ENCODE measurements at regions not wholly inside any gene's neighbourhood (a gene's known extent, or its start where the extent isn't known, plus 50 kb on each side); places are given as distances from the start of the nearest gene placed in this dataset.
"Not testable (repeated sequence)": the region's sequence is repeated elsewhere in the genome, so short reads cannot be mapped to it uniquely, and the experiment has no call there.

DNA sequence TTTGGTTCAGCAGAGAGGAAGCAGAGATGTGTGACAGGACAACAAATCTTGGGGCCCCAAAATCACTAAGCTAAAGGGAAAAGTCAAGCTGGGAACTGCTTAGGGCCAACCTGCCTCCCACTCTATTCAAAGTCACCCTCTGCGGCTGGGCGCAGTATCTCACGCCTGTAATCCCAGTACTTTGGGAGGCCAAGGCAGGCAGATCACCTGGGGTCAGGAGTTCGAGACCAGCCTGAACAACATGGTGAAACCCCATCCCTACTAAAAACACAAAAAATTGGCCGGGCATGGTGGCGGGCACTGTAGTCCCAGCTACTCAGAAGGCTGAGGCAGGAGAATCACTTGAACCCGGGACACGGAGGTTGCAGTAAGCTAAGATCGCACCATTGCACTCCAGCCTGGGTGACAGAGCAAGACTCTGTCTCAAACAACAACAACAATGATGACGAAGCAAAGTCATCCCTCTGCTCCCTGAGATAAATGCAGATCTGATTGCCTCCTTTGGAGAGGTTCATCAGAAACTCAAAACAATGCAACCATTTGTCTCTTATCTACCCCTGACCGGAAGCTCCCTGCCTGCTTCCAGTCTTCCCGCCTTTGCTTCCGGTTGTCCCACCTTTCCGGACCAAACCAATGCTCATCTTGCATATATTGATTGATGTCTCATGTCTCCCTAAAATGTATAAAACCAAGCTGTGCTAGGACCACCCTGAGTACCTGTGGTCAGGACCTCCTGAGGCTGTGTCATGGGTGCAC, 136.4 kb upstream of the AFDN start:
- DNase-seq (ENCODE audit: low spot score): not testable (repeated sequence)

DNA sequence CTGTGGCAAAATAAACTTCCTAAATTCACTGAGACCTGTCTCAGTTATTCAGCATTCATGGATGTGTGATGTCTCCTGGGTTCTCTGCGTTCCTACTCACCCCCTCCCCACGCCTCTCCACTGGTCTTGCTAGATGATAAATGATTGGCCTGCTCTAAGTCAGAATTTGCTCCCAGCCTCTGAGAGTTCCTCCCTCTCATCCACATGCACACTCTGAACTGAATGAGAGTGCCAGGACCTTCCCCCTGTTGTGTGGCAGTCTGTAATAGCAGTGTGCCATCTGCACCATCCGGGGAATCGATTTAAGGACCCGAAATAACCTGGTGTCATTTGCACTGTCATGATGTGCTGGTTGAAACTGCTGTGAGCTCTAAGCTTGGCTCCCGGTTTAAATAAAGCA, 135.8 kb upstream of the AFDN start:
- no peak for DNase-seq (ENCODE audit: low spot score)

DNA sequence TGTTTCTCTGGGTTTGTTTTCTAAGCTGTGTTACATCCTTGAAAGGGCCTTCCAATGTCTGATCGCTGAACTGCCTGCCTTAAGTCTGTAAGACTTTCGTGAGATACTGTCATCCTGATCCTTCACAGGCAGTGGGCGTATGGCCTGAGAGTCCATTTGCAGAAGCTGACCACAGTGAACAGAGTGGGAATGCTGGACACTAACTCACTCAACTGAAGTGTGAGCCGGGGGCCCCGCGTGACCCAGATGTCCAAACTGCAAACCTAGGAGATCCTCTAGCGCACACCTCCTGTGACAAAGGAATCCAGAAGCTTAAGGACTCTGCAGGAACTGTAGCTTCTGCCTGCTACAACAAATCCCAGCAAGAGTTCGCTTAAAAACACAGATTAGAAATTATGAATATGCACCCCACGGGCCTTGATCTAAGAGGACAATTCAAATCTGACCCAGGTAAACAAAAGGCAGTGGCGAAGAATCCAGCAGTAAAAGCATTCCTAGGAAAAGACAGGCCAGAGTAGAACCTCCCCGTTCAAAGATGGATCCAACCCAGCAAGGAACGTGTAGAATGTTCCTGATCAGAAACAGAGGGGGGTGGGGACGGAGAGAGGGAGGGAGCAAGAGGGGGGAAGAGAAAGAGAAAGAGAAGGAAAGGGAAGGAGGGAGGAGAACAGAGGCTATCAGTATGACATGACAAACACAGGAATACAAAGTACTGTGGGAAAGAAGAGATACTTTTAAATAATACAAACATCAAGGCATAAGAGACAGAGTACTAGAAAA, 135.0 kb upstream of the AFDN start:
- DNase-seq (ENCODE audit: low spot score): no peak

DNA sequence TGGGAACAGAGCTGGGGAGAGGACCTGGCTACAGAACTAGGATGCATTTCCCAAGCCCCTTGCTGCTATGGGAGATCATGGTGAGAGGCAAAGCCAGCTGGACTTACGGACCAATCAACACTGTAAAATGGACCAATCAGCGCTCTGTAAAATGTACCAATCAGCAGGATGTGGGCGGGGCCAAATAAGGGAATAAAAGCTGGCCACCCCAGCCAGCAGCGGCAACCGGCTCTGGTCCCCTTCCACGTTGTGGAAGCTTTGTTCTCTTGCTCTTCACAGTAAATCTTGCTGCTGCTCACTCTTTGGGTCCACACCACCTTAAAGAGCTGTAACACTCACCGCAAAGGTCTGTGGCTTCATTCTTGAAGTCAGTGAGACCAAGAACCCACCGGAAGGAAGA, 133.2 kb upstream of the AFDN start:
- not testable (repeated sequence) for DNase-seq (ENCODE audit: low spot score)

DNA sequence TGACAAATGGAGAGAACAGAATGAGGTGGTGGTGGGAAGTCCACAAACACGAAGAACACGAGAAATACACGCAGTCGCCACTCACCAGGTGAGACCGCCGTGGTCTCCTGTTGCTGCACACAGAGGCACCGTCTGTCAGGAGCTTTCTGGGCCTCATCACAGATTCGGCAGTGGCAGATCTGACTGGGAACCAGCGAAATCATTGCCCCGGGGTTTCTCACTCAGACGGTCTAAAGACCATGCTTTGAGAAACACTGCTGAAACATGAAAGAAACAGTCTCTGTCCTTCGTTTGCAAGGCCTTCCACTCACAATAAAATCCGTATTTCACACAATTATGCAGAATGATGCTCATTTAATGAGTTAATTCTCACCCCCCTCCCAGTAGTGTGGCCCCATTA, 130.9 kb upstream of the AFDN start:
- no peak for DNase-seq (ENCODE audit: low spot score)

DNA sequence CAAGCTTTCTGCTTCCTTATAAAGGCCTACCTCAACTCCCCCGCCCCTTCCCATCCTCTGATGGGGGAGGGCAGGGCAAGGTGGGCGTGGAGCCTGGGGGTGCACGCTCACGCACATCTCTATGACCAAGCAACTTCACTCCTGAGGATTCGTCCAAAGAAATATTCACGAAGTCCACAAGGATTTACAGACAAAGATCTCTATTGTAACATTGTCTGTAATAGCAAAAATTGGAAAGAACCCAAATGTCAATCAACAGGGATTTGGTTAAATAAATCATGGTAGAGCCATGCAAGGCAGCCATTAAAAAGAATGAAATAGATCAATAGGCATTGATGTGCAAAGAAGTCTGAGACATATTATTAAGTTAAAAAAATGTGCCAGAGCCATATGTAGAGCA, 130.4 kb upstream of the AFDN start:
- no peak for DNase-seq (ENCODE audit: low spot score)

DNA sequence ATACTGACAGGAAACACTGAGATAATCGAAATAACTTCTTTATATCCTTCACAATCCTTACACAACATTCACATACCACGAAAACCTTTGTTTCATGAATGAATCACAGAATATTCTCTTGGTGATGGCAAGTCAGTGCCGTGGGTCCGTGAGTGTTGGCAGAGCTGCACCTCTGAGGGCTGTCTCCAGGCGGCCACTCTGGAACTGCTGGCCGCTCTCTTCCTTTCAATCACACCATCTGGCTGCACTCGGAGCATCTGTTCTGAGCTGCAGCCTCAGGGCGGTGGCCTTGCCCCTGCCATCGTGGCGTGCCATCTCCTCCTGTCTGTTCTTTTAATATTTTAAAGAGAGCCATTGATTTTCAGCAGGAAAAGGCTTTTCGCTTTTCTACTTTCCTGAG, 129.4 kb upstream of the AFDN start:
- peak; percentile 31 for DNase-seq (ENCODE audit: low spot score)

DNA sequence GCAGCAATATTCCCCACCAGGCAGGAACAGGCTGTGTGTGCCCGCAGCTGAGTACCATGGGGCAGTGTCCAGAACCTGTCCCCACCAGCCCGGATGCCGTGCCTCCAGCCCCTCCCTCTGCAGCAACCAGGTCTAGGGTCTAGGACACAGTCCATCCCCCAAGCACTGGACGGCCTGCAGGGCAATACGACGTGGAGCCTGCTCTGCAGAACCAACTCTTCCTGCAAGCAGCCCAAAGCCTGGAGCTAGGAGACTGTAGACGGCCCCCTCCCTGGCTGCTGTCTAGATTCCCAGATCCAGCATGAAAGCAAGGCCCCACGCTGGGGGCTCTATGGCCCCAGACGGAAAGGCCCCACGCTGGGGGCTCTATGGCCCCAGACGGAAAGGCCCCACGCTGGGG, 128.2 kb upstream of the AFDN start:
- no peak for DNase-seq (ENCODE audit: low spot score)

DNA sequence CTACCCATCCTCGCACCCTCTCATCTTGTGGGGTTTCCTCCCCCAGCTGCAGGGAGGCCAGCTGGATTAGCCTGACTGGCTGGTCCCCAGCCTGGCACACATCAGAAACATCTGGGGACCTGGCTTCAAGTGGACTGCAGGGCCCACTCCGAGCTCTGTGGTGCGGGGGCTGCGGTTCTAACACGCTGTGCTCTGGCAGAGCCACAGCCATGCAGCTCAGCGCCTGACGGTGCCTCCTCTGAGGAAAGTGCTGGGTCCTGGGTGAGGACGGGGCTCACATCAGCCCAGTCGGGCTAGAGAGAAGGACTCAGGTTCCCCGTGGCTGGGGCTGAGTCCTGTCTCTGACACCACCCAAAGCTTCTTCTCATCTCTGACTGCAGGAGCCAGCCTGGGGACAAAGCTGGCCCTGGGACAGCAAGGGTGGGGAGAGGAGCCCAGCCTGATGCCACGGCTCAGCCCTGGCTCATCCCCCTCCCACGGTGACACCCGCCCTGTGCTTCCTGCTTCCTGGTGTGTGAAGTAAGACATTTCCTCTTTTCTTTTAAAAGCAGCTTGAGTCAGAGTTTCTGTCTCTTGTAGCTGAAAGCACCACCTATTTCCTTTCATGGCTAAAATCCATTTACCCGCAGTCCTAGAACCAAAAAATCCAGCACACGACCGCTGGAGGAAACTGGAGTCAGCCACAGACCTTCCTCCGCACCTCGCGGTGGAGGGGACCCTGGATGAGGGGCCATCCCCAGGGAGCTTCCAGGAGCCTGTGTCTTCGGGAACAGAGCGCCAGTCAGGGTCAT, 127.4 kb upstream of the AFDN start:
- DNase-seq (ENCODE audit: low spot score): peak; percentile 33

DNA sequence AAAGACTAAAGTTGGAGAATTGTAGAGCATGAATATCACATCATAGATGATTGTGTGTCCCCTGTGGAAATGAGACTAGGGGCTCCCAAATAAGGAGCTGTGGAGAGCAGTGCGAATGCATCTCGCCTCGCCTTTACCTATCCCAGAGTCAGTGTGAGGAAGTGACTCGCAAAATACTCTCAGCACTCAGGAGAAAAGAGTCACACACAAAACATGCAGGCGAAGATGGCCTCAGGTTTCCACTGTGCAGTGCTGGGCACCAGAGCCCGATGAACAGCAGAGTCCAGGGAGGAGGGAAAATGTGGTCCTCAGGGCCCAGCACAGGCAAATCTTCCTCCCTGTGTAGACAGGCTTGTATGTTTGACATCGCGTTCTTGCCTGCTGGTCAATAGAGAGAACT, 126.5 kb upstream of the AFDN start:
- no peak for DNase-seq (ENCODE audit: low spot score)

DNA sequence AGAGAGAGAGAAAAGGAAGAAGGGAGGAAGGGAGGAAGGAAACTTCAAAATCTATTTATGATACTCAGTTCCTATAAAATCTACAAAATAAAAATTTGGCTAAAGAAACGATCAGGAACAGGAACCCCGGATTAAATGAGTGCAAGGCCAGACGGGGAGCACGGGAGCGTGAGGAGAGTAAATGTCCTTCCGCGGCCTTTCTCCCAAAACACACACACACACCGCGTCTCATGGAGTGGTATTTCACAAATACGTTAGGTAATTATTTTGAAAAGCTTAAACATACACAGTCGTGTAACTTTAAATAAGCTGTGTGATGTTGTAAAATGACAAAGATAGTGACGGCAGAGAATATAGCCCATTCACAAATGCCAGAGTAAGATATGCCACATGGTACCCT, 125.7 kb upstream of the AFDN start:
- no peak for DNase-seq (ENCODE audit: low spot score)

DNA sequence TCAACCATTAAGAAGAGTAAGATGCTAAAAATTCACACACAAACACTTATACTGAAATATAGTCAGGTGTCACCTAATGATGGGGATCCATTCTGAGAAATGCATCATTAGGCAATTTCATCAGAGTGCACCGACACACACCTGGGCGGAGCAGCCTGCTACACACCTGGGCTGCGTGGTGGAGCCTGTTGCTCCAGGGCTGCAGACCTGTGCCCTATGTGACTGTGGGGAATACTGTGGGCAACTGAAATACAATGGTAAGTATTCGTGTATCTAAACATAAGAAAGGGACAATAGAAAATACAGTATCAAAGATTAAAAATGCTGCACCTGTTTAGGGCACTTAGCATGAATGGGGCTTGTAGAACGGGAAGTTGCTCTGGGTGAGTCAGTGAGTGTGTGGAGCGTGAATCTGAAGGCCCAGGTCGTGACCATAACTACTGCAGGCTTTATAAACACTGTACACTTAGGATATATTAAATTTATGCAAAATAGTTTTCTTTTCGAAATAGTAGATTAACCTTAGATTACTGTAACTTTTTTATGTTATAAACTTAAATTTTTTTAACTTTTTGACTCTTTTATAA, 124.4 kb upstream of the AFDN start:
- no peak for DNase-seq (ENCODE audit: low spot score)

DNA sequence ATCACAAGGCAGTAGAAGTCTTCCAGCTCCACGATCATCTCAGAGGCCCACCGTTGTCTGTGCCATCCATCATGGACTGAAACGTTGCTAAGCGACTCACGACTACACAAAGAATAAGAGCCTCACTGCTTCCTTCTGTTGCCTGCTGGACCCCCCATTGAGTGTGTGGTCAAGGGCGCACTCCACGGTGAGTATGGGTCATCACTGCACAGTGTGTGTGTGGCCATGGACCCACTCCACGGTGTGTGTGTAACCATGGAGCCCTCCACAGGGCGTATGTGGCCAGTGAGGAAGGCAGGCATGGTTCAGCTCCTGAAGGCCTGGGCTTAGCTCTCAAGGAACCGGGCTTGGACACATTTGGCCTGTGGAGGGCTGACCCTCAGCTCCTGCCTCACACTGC, 123.4 kb upstream of the AFDN start:
- no peak for DNase-seq (ENCODE audit: low spot score)

DNA sequence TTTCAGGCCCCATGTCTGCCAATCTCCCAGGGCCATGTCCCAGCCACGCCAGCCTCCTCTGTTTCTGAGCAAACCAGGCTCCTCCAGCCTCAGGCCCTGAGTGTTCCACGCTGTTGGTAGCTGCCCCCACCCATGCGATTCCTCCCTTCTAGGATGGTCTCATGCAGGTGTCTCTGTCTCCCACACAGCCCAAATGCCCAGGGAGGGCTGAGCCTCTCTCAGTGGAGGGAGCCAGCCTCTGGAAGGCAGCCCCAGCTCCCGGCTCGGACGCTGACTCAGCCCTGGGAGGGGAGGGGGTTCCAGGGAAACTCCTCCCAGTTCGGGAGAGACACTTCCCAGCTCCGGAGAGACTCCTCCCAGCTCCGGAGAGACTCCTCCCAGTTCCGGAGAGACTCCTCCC, 122.9 kb upstream of the AFDN start:
- no peak for DNase-seq (ENCODE audit: low spot score)

DNA sequence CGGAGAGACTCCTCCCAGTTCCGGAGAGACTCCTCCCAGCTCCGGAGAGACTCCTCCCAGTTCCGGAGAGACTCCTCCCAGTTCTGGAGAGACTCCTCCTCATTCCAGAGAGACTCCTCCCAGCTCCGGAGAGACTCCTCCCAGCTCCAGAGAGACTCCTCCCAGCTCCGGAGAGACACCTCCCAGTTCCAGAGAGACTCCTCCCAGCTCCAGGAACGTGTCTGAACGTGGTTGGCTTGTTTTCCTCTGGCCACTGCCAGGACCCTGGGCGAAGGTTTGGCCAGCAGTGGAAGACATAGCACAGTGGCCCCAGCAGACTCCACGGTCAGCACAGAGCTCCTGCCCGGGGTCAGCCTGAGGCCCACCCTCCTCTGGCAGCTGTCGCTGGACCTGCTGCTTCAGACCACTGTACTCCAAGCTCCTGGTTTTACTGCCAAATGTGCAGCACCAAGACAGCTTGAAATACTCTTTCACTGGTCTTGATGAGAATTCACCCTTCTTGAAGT, 122.3 kb upstream of the AFDN start:
- DNase-seq (ENCODE audit: low spot score): no peak

DNA sequence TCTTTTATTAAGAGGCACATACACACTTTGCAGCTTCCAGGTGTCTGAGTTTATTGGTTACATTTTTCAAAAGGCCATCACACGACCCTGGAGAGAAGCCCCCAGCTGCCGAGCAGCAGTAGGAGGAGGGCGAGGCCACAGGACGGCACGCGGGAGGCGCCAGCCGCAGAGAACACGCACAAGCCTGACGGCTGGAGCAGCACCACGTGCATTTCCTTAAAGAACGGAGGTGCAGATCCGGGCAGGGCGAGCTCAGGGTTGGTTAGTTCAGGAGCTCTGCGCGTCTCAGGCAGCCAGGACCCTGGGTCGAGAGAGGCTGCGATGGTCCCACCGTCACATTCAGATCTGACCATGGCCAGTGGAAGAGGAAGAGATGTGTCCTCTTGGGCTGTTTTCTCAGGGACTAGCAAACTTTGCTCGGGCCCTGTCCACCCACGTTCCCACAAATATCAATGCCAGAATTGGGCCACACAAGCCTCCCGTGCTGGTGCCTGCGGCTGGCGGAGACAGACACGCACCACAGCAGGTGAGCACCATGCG, 121.4 kb upstream of the AFDN start:
- no peak for DNase-seq (ENCODE audit: low spot score)

DNA sequence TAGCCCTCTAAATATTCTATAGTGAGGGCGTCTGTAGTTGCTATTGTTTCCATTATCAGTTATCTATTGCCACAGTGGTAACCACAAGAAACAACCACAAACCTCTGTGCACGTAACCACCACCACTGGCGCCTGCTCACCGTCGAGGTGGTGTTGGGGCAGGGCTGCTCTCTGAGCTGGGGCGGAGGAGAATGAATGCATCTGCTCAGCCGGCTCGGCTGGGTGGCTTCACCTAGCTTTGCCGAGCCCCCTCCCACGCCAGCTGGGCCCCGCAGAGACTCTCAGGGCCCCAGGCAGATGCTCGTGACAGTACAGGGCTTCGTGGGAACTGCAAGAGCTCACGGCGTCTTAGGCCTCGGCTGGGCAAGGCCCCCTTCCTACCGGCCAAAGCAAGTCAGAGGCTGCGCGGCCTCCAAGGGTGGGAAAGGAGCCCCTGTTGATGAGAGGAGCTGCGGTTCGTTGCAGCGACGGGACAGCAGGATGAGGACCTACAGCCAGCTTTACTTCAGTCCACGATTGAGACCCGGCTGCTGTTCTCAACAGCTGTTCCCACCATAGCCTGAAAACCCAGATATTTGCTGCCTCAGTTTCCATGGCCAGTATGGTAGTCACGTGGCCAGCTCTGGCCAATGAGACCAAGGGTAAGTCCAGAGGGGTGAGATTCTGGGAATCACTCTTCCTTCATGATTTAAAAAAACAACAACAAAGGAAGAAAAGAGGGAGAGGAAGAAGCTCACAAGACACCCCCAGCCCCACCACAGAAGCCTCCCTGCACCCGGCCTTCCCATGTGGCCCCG, 120.2 kb upstream of the AFDN start:
- DNase-seq (ENCODE audit: low spot score): no peak

DNA sequence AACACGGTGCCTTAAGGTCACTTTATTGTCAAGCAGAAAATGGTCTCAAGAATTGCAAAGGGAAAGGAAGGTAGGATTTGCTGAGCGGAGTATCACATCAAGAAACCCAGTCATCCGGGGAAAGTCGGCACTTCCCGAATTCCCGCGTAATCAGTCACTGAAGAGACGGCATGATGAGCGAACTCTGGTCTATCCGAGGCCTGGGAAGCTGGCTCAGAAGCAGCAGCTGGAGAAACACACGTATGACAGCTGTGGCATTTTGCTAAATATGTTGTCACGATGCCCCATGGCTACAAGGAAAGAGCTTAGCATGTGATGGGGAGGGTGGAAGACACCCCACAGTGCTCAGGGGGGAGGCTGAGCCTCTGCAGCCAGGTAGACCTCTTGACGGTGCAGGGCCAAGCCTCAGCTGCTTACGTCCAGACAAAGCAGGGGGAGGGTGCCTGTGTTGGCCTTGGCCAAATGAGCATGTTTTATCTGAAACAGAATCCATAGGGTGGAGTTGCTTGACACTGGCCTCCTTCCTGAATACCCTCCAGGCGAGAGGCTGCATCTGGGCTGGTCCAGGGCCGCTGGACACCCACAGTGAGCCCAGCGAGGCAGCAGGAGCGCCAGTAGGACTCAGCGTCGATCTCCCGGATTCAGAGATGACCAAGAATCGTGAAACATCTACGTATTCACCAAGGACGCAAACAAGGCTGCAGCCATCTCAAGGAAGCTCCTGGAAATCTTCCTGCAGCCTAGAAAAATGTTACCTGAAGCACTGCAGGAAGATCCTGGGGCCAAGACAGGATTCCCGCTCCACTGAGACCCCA, 118.8 kb upstream of the AFDN start:
- DNase-seq (ENCODE audit: low spot score): no peak

DNA sequence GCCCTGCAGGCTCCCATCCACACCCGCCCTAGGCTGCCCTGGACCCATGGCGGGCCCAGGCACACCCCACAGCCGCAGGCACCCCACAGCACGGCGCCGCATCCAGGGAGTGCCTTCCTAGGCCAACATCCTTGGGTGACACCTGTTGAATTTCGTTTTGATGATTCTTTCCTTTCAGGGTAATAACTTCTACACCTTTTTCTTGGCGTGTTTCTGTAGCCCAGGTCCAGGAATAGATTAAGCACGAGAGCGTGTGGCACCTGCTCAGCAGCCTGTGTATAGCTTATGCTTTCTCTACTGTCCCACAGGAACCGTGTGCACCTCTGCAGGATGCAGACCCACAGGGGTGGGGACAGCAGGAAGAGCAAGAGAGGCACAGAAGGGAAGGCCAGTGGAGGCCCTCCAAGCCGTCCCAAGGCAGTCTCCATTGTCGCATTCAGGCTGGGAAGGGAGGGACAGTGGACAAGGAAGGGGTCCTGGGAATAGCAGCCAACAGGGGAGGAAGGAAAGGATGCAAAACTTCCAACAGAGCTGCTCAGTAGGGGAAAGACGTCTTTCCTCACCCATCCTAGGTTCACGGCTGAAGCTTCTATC, 118.1 kb upstream of the AFDN start:
- no peak for DNase-seq (ENCODE audit: low spot score)

DNA sequence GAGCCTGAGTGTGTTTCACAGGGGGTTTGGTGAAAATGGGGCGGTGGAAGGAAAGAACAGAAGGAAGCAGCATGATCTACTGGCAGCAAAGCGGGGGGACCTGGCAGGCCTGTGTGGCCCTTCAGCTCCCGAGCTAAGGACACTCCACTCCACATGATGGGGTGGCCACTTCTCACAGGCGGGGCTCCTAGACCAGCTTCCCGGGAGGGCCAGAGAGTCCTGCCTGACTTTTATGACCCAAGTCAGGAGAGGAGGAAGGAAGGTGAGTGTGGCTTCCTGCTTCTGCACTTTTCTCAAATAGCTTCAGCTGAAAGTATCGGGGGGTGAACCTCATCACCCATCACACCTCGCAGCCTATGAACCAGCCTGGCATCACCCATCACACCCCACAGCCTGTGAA, 117.5 kb upstream of the AFDN start:
- DNase-seq (ENCODE audit: low spot score): no peak

Measured in AG08395 (cell line).